ENCODE measurements at regions not wholly inside any gene's neighbourhood (a gene's known extent, or its start where the extent isn't known, plus 50 kb on each side); places are given as distances from the start of the nearest gene placed in this dataset.
A peak's percentile ranks its signal among the peaks of the same experiment; 100 is the strongest.

DNA sequence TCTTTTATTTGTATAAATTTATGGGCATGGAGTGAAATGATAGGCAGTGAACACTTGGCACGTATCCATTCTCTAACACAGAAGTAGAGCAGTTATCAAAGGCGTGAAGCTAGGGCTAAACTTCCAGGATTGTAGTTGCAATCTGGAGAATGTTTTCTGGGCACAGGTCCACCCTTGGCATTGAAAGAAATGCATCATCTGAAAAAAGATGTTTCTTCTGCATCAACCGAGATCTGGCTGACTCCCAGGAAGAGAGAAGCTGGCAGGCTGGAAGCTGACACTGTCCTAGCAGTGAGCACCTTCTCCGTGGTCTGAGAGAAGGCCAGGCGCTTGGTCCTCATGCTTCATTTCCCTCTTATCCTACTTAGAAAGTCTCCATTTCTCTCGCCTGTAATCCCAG lies 600.0 kb downstream of the BRD1 start:
- ChIA-PET CTCF (no interaction called here), POLR2A (no interaction called here)
- H3K9me3 ChIP-seq (ENCODE audit: control insufficient read depth, insufficient read depth, low read depth, low read length) = no peaks in the 10 kb centered on the region
- no peaks in the 10 kb centered on the region for H3K36me3 ChIP-seq (ENCODE audit: control insufficient read depth in 2 of 2, insufficient read depth in 1 of 2, low read length in 2 of 2)
- no peaks in the 10 kb centered on the region for H3K4me1 ChIP-seq (ENCODE audit: control insufficient read depth, insufficient read depth, low read length)
- TF ChIP-seq, protein P1, sequence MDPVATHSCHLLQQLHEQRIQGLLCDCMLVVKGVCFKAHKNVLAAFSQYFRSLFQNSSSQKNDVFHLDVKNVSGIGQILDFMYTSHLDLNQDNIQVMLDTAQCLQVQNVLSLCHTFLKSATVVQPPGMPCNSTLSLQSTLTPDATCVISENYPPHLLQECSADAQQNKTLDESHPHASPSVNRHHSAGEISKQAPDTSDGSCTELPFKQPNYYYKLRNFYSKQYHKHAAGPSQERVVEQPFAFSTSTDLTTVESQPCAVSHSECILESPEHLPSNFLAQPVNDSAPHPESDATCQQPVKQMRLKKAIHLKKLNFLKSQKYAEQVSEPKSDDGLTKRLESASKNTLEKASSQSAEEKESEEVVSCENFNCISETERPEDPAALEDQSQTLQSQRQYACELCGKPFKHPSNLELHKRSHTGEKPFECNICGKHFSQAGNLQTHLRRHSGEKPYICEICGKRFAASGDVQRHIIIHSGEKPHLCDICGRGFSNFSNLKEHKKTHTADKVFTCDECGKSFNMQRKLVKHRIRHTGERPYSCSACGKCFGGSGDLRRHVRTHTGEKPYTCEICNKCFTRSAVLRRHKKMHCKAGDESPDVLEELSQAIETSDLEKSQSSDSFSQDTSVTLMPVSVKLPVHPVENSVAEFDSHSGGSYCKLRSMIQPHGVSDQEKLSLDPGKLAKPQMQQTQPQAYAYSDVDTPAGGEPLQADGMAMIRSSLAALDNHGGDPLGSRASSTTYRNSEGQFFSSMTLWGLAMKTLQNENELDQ (tag by site-specific recombination; IDR thresholded peaks at IDR 0.05; ENCODE audit: low read depth) = no peak
- H3K27ac ChIP-seq (ENCODE audit: extremely low read depth, low read depth, low read length) = no peak overlapping the region
- no peak overlapping the region for H3K4me3 ChIP-seq (ENCODE audit: low read depth, low read length)

DNA sequence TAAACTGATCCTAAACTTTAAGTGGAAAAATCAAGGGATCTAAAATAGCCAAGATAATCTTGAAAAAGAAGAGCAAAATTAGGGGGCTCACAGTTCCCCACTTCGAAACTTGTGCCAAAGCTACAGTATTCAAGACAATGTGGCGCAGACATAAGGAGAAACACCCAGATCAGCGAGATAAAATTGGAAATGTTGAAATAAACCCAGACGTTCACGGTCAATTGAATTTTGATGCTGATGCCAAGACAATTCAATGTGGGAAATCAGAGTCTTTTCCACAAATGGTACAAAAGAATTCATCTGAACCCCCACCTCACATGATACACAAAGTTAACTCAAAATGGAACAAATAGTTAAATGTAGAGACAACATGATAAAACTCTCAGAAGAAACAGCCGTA lies 601.6 kb downstream of the BRD1 start:
- no peaks in the 10 kb centered on the region for H3K9me3 ChIP-seq (ENCODE audit: control insufficient read depth, insufficient read depth, low read depth, low read length)
- ChIA-PET CTCF (interaction anchor here (0.6 kb wide), 1 partner anchor 9 kb away, joined by 3 read pairs; no protein-coding TSS in a partner anchor), POLR2A (no interaction called here)
- TF ChIP-seq, protein P2, sequence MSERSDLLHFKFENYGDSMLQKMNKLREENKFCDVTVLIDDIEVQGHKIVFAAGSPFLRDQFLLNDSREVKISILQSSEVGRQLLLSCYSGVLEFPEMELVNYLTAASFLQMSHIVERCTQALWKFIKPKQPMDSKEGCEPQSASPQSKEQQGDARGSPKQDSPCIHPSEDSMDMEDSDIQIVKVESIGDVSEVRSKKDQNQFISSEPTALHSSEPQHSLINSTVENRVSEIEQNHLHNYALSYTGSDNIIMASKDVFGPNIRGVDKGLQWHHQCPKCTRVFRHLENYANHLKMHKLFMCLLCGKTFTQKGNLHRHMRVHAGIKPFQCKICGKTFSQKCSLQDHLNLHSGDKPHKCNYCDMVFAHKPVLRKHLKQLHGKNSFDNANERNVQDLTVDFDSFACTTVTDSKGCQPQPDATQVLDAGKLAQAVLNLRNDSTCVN (tag by site-specific recombination; optimal IDR thresholded peaks at IDR 0.05) = no peak
- no peaks in the 10 kb centered on the region for H3K4me1 ChIP-seq (ENCODE audit: control insufficient read depth, insufficient read depth, low read length)
- no peak overlapping the region for H3K4me3 ChIP-seq (ENCODE audit: low read depth, low read length)
- H3K27ac ChIP-seq (ENCODE audit: extremely low read depth, low read depth, low read length) = no peak overlapping the region
- no peaks in the 10 kb centered on the region for H3K36me3 ChIP-seq (ENCODE audit: control insufficient read depth in 2 of 2, insufficient read depth in 1 of 2, low read length in 2 of 2)

DNA sequence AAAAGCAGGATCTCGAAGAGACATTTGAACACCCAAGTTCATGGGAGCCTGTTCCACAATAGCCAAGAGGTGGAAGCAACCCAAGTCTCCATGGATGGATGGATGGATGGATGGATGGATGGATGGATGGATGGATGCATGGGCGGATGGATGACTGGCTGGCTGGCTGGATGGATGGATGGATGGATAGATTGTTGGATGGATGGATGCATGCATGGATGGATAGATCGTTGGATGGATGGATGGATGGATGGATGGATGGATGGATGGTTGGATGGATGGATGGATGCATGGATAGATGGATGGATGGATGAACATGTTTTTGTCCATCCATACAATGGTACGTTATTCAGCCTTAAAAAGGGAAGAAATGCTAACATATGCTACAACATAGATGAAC lies 603.4 kb downstream of the BRD1 start:
- ChIA-PET POLR2A (no interaction called here), CTCF (no interaction called here)
- Histone ChIP-seq H3K4me3 (ENCODE audit: low read depth, low read length) (no peak overlapping the region), H3K9me3 (ENCODE audit: control insufficient read depth, insufficient read depth, low read depth, low read length) (no peaks in the 10 kb centered on the region), H3K27ac (ENCODE audit: extremely low read depth, low read depth, low read length) (no peak overlapping the region), H3K36me3 (ENCODE audit: control insufficient read depth in 2 of 2, insufficient read depth in 1 of 2, low read length in 2 of 2) (no peaks in the 10 kb centered on the region), H3K4me1 (ENCODE audit: control insufficient read depth, insufficient read depth, low read length) (no peaks in the 10 kb centered on the region)
- TF ChIP-seq HOXA7 (CRISPR knock-in tag; IDR thresholded peaks at IDR 0.05; ENCODE audit: borderline replicate concordance) = no peak
- TF ChIP-seq, protein P3, sequence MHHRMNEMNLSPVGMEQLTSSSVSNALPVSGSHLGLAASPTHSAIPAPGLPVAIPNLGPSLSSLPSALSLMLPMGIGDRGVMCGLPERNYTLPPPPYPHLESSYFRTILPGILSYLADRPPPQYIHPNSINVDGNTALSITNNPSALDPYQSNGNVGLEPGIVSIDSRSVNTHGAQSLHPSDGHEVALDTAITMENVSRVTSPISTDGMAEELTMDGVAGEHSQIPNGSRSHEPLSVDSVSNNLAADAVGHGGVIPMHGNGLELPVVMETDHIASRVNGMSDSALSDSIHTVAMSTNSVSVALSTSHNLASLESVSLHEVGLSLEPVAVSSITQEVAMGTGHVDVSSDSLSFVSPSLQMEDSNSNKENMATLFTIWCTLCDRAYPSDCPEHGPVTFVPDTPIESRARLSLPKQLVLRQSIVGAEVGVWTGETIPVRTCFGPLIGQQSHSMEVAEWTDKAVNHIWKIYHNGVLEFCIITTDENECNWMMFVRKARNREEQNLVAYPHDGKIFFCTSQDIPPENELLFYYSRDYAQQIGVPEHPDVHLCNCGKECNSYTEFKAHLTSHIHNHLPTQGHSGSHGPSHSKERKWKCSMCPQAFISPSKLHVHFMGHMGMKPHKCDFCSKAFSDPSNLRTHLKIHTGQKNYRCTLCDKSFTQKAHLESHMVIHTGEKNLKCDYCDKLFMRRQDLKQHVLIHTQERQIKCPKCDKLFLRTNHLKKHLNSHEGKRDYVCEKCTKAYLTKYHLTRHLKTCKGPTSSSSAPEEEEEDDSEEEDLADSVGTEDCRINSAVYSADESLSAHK (tag by site-specific recombination; IDR thresholded peaks at IDR 0.05) = no peak
- TF ChIP-seq ZNF366 (tag by site-specific recombination; conservative IDR thresholded peaks at IDR 0.05) = peak; percentile 80
- no peak for TF ChIP-seq ZNF214 (tag by site-specific recombination; IDR thresholded peaks at IDR 0.05; ENCODE audit: borderline replicate concordance)
- TF ChIP-seq ZBTB17 (tag by site-specific recombination; IDR thresholded peaks at IDR 0.05) = peak; percentile 65

DNA sequence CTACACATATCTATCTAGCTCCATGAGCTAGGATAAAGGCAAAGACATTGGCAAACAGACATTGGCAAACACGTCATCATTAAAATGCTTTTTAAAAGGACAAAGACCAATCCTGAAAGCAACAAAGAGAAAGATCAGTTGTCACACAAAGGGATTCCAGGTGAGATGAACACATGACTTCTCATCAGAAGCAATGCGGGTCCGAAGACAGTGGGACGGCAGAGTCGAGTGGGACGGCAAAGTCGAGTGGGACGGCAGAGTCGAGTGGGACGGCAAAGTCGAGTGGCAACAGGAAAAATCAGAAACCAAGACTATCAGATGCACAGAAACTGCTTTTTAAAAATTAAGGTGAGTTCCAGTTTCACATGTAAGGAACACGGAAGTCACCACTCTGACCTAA lies 609.5 kb downstream of the BRD1 start:
- POLR2A ChIA-PET = no interaction called here
- CTCF ChIA-PET = interaction anchor here (1.1 kb wide), 1 partner anchor 416 kb away, joined by 3 read pairs; no protein-coding TSS in a partner anchor

More for the DNA sequence above, 609.5 kb downstream of the BRD1 start:
- Histone ChIP-seq H3K27ac (ENCODE audit: extremely low read depth, low read depth, low read length) (no peak overlapping the region), H3K9me3 (ENCODE audit: control insufficient read depth, insufficient read depth, low read depth, low read length) (no peaks in the 10 kb centered on the region; the same call in 1 of the 2 replicates), H3K4me1 (ENCODE audit: control insufficient read depth, insufficient read depth, low read length) (no peaks in the 10 kb centered on the region), H3K36me3 (ENCODE audit: control insufficient read depth in 2 of 2, insufficient read depth in 1 of 2, low read length in 2 of 2) (no peaks in the 10 kb centered on the region), H3K4me3 (ENCODE audit: low read depth, low read length) (no peak overlapping the region)
- TF ChIP-seq ZBTB17 (tag by site-specific recombination; IDR thresholded peaks at IDR 0.05) (no peak), SETDB1 (IDR thresholded peaks at IDR 0.05; ENCODE audit: insufficient read length, low read length) (peak; percentile 37), ZNF555 (tag by site-specific recombination; conservative IDR thresholded peaks at IDR 0.05) (no peak)
- TF ChIP-seq, protein P4, sequence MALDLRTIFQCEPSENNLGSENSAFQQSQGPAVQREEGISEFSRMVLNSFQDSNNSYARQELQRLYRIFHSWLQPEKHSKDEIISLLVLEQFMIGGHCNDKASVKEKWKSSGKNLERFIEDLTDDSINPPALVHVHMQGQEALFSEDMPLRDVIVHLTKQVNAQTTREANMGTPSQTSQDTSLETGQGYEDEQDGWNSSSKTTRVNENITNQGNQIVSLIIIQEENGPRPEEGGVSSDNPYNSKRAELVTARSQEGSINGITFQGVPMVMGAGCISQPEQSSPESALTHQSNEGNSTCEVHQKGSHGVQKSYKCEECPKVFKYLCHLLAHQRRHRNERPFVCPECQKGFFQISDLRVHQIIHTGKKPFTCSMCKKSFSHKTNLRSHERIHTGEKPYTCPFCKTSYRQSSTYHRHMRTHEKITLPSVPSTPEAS (tag by site-specific recombination; IDR thresholded peaks at IDR 0.05) = no peak
